Large intestine (tissue), 3 donors: ENCODE measurements at regions not wholly inside any gene's neighbourhood (a gene's known extent, or its start where the extent isn't known, plus 50 kb on each side); places are given as distances from the start of the nearest gene placed in this dataset.

Experiments
- DNase-seq, 2 donors: peaks; one replicate each; pipeline versions ENCODE4 v3.0.0 to v3.0.0-alpha.2; 2013
- H3K27ac ChIP-seq: one replicate; pipeline ENCODE4 v1.5.1; 2013; ENCODE audit warnings: low read length
- H3K27me3 ChIP-seq: 2 replicates; pipeline ENCODE4 v1.6.1; 2013; ENCODE audit warnings: low read length; ENCODE audit not compliant: control insufficient read depth, insufficient read depth
- H3K36me3 ChIP-seq: 2 replicates; pipeline ENCODE4 v1.6.1; 2013; ENCODE audit warnings: low read length; ENCODE audit not compliant: control insufficient read depth, insufficient read depth
- H3K4me1 ChIP-seq: one replicate; pipeline ENCODE4 v1.6.1; 2013; ENCODE audit warnings: low read length; ENCODE audit not compliant: control insufficient read depth, insufficient read depth
- H3K4me3 ChIP-seq: one replicate; pipeline ENCODE4 v1.5.1; 2013; ENCODE audit warnings: low read length
- H3K9me3 ChIP-seq: one replicate; pipeline ENCODE4 v1.6.1; 2013; ENCODE audit warnings: mild to moderate bottlenecking, low read depth, low read length, moderate library complexity; ENCODE audit not compliant: control insufficient read depth
- WGBS: methylation state at CpG from one replicate; pipeline ENCODE4 v1.1.5; 2013; ENCODE audit warnings: low lambda C conversion rate; ENCODE audit not compliant: insufficient coverage; 5-methylcytosine and 5-hydroxymethylcytosine counted together

- DNase-seq = no peak
- no CpG with 5 or more reads among the region's 7 CpGs for WGBS
- no peak overlapping the region for H3K4me3 ChIP-seq
- H3K27me3 ChIP-seq = peaks cover 13% of the 10 kb centered on the region
- no peak overlapping the region for H3K27ac ChIP-seq
- no peaks in the 10 kb centered on the region for H3K36me3 ChIP-seq
- no peaks in the 10 kb centered on the region for H3K4me1 ChIP-seq
- no peaks in the 10 kb centered on the region for H3K9me3 ChIP-seq
Observed at GRCh38 chr22:27545085-27545484, 256.5 kb downstream of the MN1 start.

GRCh38 chr22:27546157-27546935 lies 255.2 kb downstream of the MN1 start:
- H3K9me3 ChIP-seq = no peaks in the 10 kb centered on the region
- no peaks in the 10 kb centered on the region for H3K4me1 ChIP-seq
- H3K36me3 ChIP-seq = no peaks in the 10 kb centered on the region
- DNase-seq = peak in 1 of 2 donors; percentile 65
- H3K4me3 ChIP-seq = no peak overlapping the region
- 82% methylated on average over 2 of the region's 18 CpGs for WGBS
- H3K27ac ChIP-seq = no peak overlapping the region
- H3K27me3 ChIP-seq = peaks cover under 1% of the 10 kb centered on the region

GRCh38 chr22:27551402-27551801 lies 250.2 kb downstream of the MN1 start:
- Histone ChIP-seq H3K27ac (no peak overlapping the region), H3K9me3 (no peaks in the 10 kb centered on the region)

GRCh38 chr22:27552176-27552575 lies 249.4 kb downstream of the MN1 start:
- H3K27ac ChIP-seq = no peak overlapping the region
- no CpG with 5 or more reads among the region's 7 CpGs for WGBS

More at GRCh38 chr22:27551402-27551801, 250.2 kb downstream of the MN1 start:
- Histone ChIP-seq H3K27me3 (no peaks in the 10 kb centered on the region), H3K4me3 (no peak overlapping the region), H3K4me1 (peaks cover 9% of the 10 kb centered on the region), H3K36me3 (no peaks in the 10 kb centered on the region)
- no peak for DNase-seq
- no CpG with 5 or more reads among the region's 7 CpGs for WGBS

GRCh38 chr22:27552863-27553262 lies 248.7 kb downstream of the MN1 start:
- Histone ChIP-seq H3K36me3 (no peaks in the 10 kb centered on the region), H3K27ac (no peak overlapping the region), H3K9me3 (no peaks in the 10 kb centered on the region), H3K27me3 (no peaks in the 10 kb centered on the region), H3K4me3 (no peak overlapping the region), H3K4me1 (peaks cover 9% of the 10 kb centered on the region)
- WGBS = no CpG with 5 or more reads among the region's 1 CpG
- DNase-seq = no peak

More at GRCh38 chr22:27552176-27552575, 249.4 kb downstream of the MN1 start:
- H3K36me3 ChIP-seq = no peaks in the 10 kb centered on the region
- DNase-seq = no peak
- H3K27me3 ChIP-seq = no peaks in the 10 kb centered on the region
- H3K4me1 ChIP-seq = peaks cover 9% of the 10 kb centered on the region
- H3K9me3 ChIP-seq = no peaks in the 10 kb centered on the region
- no peak overlapping the region for H3K4me3 ChIP-seq

GRCh38 chr22:27554106-27554811 lies 247.3 kb downstream of the MN1 start:
- no peaks in the 10 kb centered on the region for H3K36me3 ChIP-seq
- H3K4me1 ChIP-seq = peaks cover 9% of the 10 kb centered on the region
- no peaks in the 10 kb centered on the region for H3K9me3 ChIP-seq
- no peaks in the 10 kb centered on the region for H3K27me3 ChIP-seq
- peak; percentile 78 to 90 for DNase-seq
- no CpG with 5 or more reads among the region's 14 CpGs for WGBS
- no peak overlapping the region for H3K4me3 ChIP-seq
- peak overlapping the region; percentile 60 for H3K27ac ChIP-seq

GRCh38 chr22:27554841-27555456 lies 246.6 kb downstream of the MN1 start:
- WGBS = no CpG with 5 or more reads among the region's 6 CpGs

GRCh38 chr22:27556371-27556770 lies 245.2 kb downstream of the MN1 start:
- Histone ChIP-seq H3K27ac (no peak overlapping the region), H3K9me3 (no peaks in the 10 kb centered on the region), H3K27me3 (no peaks in the 10 kb centered on the region), H3K4me3 (no peak overlapping the region), H3K4me1 (peaks cover 9% of the 10 kb centered on the region), H3K36me3 (no peaks in the 10 kb centered on the region)
- DNase-seq = no peak
- no CpG with 5 or more reads among the region's 12 CpGs for WGBS

More at GRCh38 chr22:27554841-27555456, 246.6 kb downstream of the MN1 start:
- no peaks in the 10 kb centered on the region for H3K27me3 ChIP-seq
- H3K4me3 ChIP-seq = no peak overlapping the region
- no peak overlapping the region for H3K27ac ChIP-seq
- H3K36me3 ChIP-seq = no peaks in the 10 kb centered on the region
- no peak for DNase-seq
- H3K4me1 ChIP-seq = peaks cover 9% of the 10 kb centered on the region
- H3K9me3 ChIP-seq = no peaks in the 10 kb centered on the region

GRCh38 chr22:27557286-27558008 lies 244.1 kb downstream of the MN1 start:
- Histone ChIP-seq H3K27ac (no peak overlapping the region), H3K36me3 (no peaks in the 10 kb centered on the region), H3K4me1 (peaks cover 9% of the 10 kb centered on the region), H3K27me3 (no peaks in the 10 kb centered on the region), H3K4me3 (no peak overlapping the region), H3K9me3 (no peaks in the 10 kb centered on the region)
- no CpG with 5 or more reads among the region's 12 CpGs for WGBS
- DNase-seq = peak in 1 of 2 donors; percentile 56
